Stimulated activated CD8-positive, alpha-beta memory T cell treated with anti-CD3 and anti-CD28 coated beads, Interleukin-15, amount 100 ng/mL, for 1 hour (primary cell): ENCODE measurements at regions not wholly inside any gene's neighbourhood (a gene's known extent, or its start where the extent isn't known, plus 50 kb on each side); places are given as distances from the start of the nearest gene placed in this dataset.
"Not testable (repeated sequence)": the region's sequence is repeated elsewhere in the genome, so short reads cannot be mapped to it uniquely, and the experiment has no call there.

Experiments
- DNase-seq: peaks from one replicate; pipeline ENCODE4 v3.0.0-alpha.2; 2020; ENCODE audit warnings: low read depth

- peak; percentile 0 for DNase-seq
Observed at GRCh38 chr15:32536507-32537172, 56.6 kb upstream of the GOLGA8N start.

- not testable (repeated sequence) for DNase-seq
Observed at GRCh38 chr15:32536057-32536493, 57.2 kb upstream of the GOLGA8N start.

- not testable (repeated sequence) for DNase-seq
Observed at GRCh38 chr15:32535150-32535898, 57.9 kb upstream of the GOLGA8N start.

- DNase-seq, result not testable (repeated sequence)
Observed at GRCh38 chr15:32522900-32523299, 67.5 kb upstream of the GOLGA8O start.

- DNase-seq, result not testable (repeated sequence)
Observed at GRCh38 chr15:32522421-32522820, 67.0 kb upstream of the GOLGA8O start.

- DNase-seq, result not testable (repeated sequence)
Observed at GRCh38 chr15:32518976-32519375, 63.5 kb upstream of the GOLGA8O start.

- DNase-seq, result not testable (repeated sequence)
Observed at GRCh38 chr15:32518013-32518412, 62.6 kb upstream of the GOLGA8O start.

GRCh38 chr15:32516954-32517353 lies 61.5 kb upstream of the GOLGA8O start:
- DNase-seq, result not testable (repeated sequence)

- not testable (repeated sequence) for DNase-seq
Observed at GRCh38 chr15:32513378-32513777, 57.9 kb upstream of the GOLGA8O start.

GRCh38 chr15:32510027-32510426 lies 54.6 kb upstream of the GOLGA8O start:
- DNase-seq, result not testable (repeated sequence)

GRCh38 chr15:32508081-32508480 lies 52.6 kb upstream of the GOLGA8O start:
- DNase-seq, result not testable (repeated sequence)

GRCh38 chr15:32506787-32507186 lies 51.4 kb upstream of the GOLGA8O start:
- not testable (repeated sequence) for DNase-seq

GRCh38 chr15:32505633-32506032 lies 50.2 kb upstream of the GOLGA8O start:
- DNase-seq, result not testable (repeated sequence)
